CD4-positive, alpha-beta T cell treated with Interleukin-17A for 1 hour (primary cell): ENCODE measurements at regions not wholly inside any gene's neighbourhood (a gene's known extent, or its start where the extent isn't known, plus 50 kb on each side); places are given as distances from the start of the nearest gene placed in this dataset.

Source experiments
- DNase-seq: peaks from one replicate; pipeline ENCODE4 v3.0.0-alpha.2; 2020

GRCh38 chr18:57991552-57991951 is 52.5 kb upstream of the NEDD4L start:
- no peak for DNase-seq

- DNase-seq, result no peak
Observed at GRCh38 chr18:57989536-57989935, 54.5 kb upstream of the NEDD4L start.

GRCh38 chr18:57984490-57985115 is 59.4 kb upstream of the NEDD4L start:
- no peak for DNase-seq

- no peak for DNase-seq
Observed at GRCh38 chr18:57983965-57984364, 60.1 kb upstream of the NEDD4L start.

GRCh38 chr18:57983472-57983871 is 60.6 kb upstream of the NEDD4L start:
- no peak for DNase-seq

GRCh38 chr18:57982372-57983021 is 61.5 kb upstream of the NEDD4L start:
- no peak for DNase-seq

- no peak for DNase-seq
Observed at GRCh38 chr18:57981308-57982028, 62.6 kb upstream of the NEDD4L start.

- no peak for DNase-seq
Observed at GRCh38 chr18:57980573-57981307, 63.3 kb upstream of the NEDD4L start.

GRCh38 chr18:57976230-57976773 is 67.7 kb upstream of the NEDD4L start:
- no peak for DNase-seq

- DNase-seq, result no peak
Observed at GRCh38 chr18:57975805-57976204, 68.2 kb upstream of the NEDD4L start.

- no peak for DNase-seq
Observed at GRCh38 chr18:57974585-57975265, 69.3 kb upstream of the NEDD4L start.

- DNase-seq, result no peak
Observed at GRCh38 chr18:57973889-57974288, 70.1 kb upstream of the NEDD4L start.

GRCh38 chr18:57970356-57971095 is 73.5 kb upstream of the NEDD4L start:
- DNase-seq, result no peak

- no peak for DNase-seq
Observed at GRCh38 chr18:57969824-57970223, 74.2 kb upstream of the NEDD4L start.

GRCh38 chr18:57965246-57965645 is 78.8 kb upstream of the NEDD4L start:
- no peak for DNase-seq

- no peak for DNase-seq
Observed at GRCh38 chr18:57961876-57962505, 82.0 kb upstream of the NEDD4L start.

GRCh38 chr18:57961411-57961810 is 82.6 kb upstream of the NEDD4L start:
- DNase-seq, result no peak

- DNase-seq, result no peak
Observed at GRCh38 chr18:57959278-57959677, 84.7 kb upstream of the NEDD4L start.

GRCh38 chr18:57957210-57957609 is 86.8 kb upstream of the NEDD4L start:
- DNase-seq, result no peak

GRCh38 chr18:57956491-57956890 is 87.5 kb upstream of the NEDD4L start:
- DNase-seq, result no peak

GRCh38 chr18:57954935-57955334 is 89.1 kb upstream of the NEDD4L start:
- DNase-seq, result no peak
